NCI-H2107 treated with DMSO at 0.1 percent for 48 hours (cell line): ENCODE measurements at regions not wholly inside any gene's neighbourhood (a gene's known extent, or its start where the extent isn't known, plus 50 kb on each side); places are given as distances from the start of the nearest gene placed in this dataset.
"Not testable (repeated sequence)": the region's sequence is repeated elsewhere in the genome, so short reads cannot be mapped to it uniquely, and the experiment has no call there.

Source experiments
- DNase-seq: peaks from one replicate; lab custom pipeline; 2025; ENCODE audit not compliant: unreplicated experiment; lab: John Stamatoyannopoulos, UW

- DNase-seq = no peak
Observed at GRCh38 chr2:16064745-16065144, 124.4 kb downstream of the MYCN start.

- no peak for DNase-seq
Observed at GRCh38 chr2:16063955-16064633, 123.7 kb downstream of the MYCN start.

GRCh38 chr2:16063251-16063850 lies 123.0 kb downstream of the MYCN start:
- DNase-seq = no peak

- DNase-seq = no peak
Observed at GRCh38 chr2:16062471-16063250, 122.3 kb downstream of the MYCN start.

GRCh38 chr2:16061441-16062217 lies 121.3 kb downstream of the MYCN start:
- no peak for DNase-seq

GRCh38 chr2:16060936-16061338 lies 120.6 kb downstream of the MYCN start:
- no peak for DNase-seq

GRCh38 chr2:16060125-16060935 lies 120.0 kb downstream of the MYCN start:
- DNase-seq = no peak

- no peak for DNase-seq
Observed at GRCh38 chr2:16059393-16060016, 119.2 kb downstream of the MYCN start.

GRCh38 chr2:16058747-16059358 lies 118.5 kb downstream of the MYCN start:
- no peak for DNase-seq

- peak; percentile 46 for DNase-seq
Observed at GRCh38 chr2:16058256-16058655, 117.9 kb downstream of the MYCN start.

GRCh38 chr2:16057661-16058060 lies 117.3 kb downstream of the MYCN start:
- no peak for DNase-seq

- DNase-seq = no peak
Observed at GRCh38 chr2:16055848-16056580, 115.7 kb downstream of the MYCN start.

GRCh38 chr2:16053437-16054257 lies 113.3 kb downstream of the MYCN start:
- DNase-seq = no peak

GRCh38 chr2:16052571-16053052 lies 112.3 kb downstream of the MYCN start:
- DNase-seq = not testable (repeated sequence)

- DNase-seq = no peak
Observed at GRCh38 chr2:16051841-16052564, 111.7 kb downstream of the MYCN start.

- DNase-seq = no peak
Observed at GRCh38 chr2:16050908-16051489, 110.6 kb downstream of the MYCN start.
